HL-60 (cell line): ENCODE measurements at regions not wholly inside any gene's neighbourhood (a gene's known extent, or its start where the extent isn't known, plus 50 kb on each side); places are given as distances from the start of the nearest gene placed in this dataset.

ENCODE experiments used
- POLR2AphosphoS5 ChIP-seq: IDR thresholded peaks from 2 replicates; pipeline ENCODE4 v1.6.1; 2012; ENCODE audit warnings: low read depth
- TF ChIP-seq, protein P1 (sequence below): IDR thresholded peaks from one replicate; pipeline ENCODE4 v1.5.1; 2011; ENCODE audit warnings: low read length, control low read depth, inconsistent platforms; ENCODE audit not compliant: insufficient read depth

DNA sequence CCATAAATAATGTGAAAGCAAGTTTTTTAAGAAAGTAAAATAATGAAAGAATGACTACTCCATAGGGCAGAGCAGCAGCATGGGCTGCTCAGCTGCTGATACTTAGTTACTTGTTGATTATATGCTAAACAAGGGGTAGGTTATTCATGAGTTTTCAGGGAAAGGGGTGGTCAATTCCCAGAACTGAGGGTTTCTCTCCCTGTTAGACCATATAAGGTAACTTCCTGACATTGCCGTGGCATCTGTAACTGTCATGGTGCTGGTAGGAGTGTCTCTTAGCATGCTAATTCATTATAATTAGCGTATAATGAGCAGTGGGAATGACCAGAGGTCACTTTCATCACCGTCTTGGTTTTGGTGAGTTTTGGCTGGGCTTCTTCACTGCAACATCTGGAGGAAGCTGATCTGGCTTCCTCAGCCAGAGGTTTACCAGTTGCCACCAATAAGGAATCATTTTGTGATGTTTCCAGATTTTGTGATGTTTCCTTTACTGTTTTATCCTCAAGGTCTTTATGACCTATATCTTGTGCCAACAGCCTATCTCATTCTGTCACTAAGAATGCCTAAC lies 121.8 kb upstream of the CHL1 start:
- no peak for TF ChIP-seq POLR2AphosphoS5
- TF ChIP-seq, protein P1, sequence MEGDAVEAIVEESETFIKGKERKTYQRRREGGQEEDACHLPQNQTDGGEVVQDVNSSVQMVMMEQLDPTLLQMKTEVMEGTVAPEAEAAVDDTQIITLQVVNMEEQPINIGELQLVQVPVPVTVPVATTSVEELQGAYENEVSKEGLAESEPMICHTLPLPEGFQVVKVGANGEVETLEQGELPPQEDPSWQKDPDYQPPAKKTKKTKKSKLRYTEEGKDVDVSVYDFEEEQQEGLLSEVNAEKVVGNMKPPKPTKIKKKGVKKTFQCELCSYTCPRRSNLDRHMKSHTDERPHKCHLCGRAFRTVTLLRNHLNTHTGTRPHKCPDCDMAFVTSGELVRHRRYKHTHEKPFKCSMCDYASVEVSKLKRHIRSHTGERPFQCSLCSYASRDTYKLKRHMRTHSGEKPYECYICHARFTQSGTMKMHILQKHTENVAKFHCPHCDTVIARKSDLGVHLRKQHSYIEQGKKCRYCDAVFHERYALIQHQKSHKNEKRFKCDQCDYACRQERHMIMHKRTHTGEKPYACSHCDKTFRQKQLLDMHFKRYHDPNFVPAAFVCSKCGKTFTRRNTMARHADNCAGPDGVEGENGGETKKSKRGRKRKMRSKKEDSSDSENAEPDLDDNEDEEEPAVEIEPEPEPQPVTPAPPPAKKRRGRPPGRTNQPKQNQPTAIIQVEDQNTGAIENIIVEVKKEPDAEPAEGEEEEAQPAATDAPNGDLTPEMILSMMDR, result no peak
